HG03039 (cell line): ENCODE measurements at regions not wholly inside any gene's neighbourhood (a gene's known extent, or its start where the extent isn't known, plus 50 kb on each side); places are given as distances from the start of the nearest gene placed in this dataset.

Source experiments
- ATAC-seq: cut with Tn5 transposase; IDR thresholded peaks from one replicate; pipeline ENCODE4 v1.9.1; 2021; ENCODE audit warnings: mild to moderate bottlenecking, moderate library complexity; ENCODE audit not compliant: unreplicated experiment

- no peak for ATAC-seq
These were observed 54.9 kb upstream of the FSTL4 start for GRCh38 chr5:133667217-133667616.

- ATAC-seq = no peak
These were observed 53.2 kb upstream of the FSTL4 start for GRCh38 chr5:133665571-133665970.

GRCh38 chr5:133664422-133664821, 52.1 kb upstream of the FSTL4 start:
- ATAC-seq = no peak

- ATAC-seq = no peak
These were observed 51.2 kb upstream of the FSTL4 start for GRCh38 chr5:133663397-133664054.

GRCh38 chr5:133662578-133662977, 50.2 kb upstream of the FSTL4 start:
- ATAC-seq = no peak
